HG03354 (cell line): ENCODE measurements at regions not wholly inside any gene's neighbourhood (a gene's known extent, or its start where the extent isn't known, plus 50 kb on each side); places are given as distances from the start of the nearest gene placed in this dataset.
"Not testable (repeated sequence)": the region's sequence is repeated elsewhere in the genome, so short reads cannot be mapped to it uniquely, and the experiment has no call there.

ENCODE experiments used
- ATAC-seq: cut with Tn5 transposase; IDR thresholded peaks from one replicate; pipeline ENCODE4 v1.9.1; 2021; ENCODE audit warnings: mild to moderate bottlenecking; ENCODE audit not compliant: unreplicated experiment, poor library complexity, severe bottlenecking

DNA sequence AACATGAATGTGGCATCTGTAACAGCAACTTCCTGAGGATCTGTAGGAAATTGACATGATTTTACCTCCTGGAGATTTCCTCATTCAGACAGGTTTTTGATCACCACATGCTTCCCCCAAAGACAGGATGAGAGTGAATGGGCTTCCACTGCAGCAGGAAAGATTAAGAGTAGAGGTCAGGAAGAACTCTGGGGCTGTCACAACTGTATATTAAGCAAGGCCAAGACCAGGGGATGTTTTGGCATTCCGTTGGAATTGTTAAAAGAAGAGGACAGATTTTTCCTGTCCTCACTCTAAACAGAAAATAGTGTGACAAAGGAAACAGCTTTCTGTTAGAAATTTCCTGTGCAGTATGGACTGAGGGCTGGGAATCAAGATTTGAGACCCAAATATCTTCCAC, 363.1 kb upstream of the FRG2C start:
- not testable (repeated sequence) for ATAC-seq

DNA sequence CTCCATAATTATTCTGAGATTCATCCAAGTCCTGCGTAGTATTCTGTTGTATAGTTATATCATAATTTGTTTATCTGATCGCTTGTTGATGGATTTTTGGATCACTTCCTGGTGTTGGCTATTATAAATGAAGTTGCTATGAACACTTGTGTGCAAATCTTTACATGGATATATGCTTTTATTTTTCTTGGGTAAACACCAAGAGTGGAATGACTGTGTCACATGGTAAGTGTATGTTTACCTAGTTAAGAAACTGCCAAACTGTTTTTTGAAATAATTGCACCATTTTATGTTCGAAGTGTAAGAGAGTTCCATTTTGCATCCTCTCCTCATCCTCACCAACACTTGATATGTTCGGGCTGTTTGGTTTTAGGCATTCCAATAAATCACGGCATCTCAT, 360.4 kb upstream of the FRG2C start:
- ATAC-seq: no peak

DNA sequence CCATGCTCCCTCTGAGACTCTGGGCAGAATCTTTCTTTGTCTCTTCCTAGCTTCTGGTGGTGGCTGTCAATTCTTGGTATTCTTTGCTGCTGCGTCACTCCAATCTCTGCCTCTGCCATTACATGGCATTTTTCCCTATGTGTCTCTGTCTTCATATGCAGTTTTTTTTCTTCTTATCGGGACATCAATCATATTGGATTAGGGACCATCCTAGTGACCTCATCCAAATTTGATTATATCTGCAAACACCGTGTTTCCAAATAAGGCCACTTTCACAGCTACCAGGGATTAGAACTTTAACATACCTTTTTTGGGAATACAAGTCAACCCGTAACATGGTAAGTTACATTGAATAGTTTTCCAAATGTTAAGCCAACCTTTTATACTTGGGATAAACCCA, 358.2 kb upstream of the FRG2C start:
- no peak for ATAC-seq

DNA sequence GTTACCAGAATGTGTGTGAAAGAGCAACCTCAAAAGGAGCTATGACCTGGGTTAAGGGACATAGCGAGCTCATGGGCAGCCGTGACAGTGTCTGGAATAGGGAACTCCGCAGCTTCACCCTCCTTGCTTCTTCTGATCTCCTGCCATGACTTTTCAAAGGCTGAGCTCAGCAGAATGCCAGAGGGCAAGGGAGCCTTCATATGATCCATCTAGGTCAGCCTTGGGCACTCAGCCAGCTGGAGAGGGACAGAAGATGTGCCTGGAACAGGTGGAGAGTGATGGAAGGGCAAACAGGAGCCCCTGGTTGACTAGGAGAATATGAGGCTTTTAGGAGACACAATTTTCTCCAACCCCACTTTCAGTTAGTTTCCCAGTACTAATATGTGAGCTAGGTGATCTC, 352.8 kb upstream of the FRG2C start:
- ATAC-seq: not testable (repeated sequence)

DNA sequence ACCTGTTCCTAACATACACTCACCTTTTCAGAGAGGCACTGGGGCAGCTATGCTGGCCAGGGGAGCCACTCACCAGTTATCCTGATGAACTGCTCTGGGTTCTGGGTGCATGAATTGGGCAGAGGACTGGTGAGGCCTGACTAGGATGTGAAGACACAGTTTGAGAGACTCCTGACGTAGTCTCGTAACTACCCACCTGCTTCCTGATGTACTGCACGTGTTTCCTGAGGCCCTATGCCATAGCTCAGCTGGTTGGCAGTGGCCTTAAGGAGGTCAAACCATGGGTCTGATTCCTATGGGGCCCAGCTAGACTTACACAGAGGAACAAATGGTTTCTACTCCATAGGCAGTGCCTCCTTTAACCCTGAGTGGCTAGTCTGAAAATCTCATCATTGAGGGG, 351.7 kb upstream of the FRG2C start:
- ATAC-seq: not testable (repeated sequence)

DNA sequence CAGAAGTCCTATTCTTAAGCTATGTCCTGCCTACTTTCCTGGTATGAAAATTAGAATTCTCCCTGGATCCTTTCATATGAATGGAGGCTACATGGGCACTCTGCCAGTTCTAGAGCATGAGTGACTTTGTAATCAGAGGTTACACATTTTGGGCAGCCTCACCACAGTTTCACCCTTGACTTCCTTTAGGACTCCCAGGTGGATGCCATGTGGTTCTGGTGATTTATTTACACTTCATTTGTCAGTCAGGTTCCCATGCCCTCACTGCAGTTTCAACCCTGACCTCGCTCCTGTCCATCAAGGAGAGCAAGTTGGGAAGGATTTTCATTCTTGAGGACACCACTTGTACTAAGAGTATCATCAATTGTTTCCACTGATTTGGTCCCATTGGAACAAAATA, 344.4 kb upstream of the FRG2C start:
- not testable (repeated sequence) for ATAC-seq

DNA sequence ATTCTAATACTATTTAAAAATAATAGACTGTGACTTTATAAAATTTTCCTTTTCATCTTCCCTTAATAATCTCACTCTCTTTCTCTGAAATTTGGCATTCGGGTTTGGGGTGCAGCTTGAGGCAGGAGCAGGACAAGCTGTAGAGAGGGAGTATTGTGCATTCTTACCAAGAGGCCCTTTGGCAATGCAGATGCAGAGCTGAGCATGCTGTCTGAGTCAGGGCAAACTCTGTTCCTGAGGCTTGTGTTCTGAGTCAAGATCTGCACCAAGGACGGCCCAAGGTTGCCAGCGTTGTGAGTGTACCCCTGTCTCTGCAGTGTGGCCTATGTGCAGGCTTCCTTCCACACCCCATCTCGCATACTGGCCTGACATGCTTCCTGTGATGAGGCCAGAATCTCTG, 343.8 kb upstream of the FRG2C start:
- ATAC-seq: no peak

DNA sequence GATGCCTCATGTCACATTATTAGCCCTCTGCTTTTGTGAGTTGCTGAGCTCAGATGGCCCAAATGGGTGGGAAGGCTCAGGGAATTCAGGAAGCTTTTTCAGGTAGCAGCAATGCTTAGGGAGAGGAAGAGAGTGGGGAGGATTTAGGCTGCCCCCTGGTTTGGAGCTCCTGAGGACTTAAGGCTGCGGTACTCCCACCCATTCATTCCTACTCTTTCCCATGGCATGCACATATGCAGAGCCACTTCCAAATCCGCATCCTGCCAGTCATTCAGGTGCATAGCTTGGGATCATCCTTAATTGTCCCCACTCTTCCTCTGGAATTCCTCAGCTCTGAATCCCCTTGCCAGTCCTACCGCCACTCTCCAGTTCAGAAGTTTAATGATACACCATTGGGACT, 343.1 kb upstream of the FRG2C start:
- no peak for ATAC-seq

DNA sequence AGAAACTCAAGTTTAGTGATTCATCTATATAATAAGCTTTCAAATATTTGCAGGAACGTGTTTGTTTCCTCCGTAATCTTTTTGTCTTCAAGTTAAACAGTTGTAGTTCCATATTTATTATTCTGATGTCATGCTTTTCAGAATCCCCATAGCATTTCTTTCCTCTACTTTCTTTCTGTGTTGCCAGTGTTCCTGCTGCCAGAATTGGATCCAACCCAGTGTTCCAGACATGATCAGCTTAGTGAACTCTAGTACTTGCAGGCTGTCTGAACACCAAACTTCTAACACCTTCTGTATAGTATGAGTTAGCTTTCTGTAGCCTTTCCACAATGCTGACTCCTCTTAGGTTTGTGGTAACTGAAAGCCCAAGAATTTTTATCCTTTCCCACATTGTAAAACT, 340.2 kb upstream of the FRG2C start:
- not testable (repeated sequence) for ATAC-seq

DNA sequence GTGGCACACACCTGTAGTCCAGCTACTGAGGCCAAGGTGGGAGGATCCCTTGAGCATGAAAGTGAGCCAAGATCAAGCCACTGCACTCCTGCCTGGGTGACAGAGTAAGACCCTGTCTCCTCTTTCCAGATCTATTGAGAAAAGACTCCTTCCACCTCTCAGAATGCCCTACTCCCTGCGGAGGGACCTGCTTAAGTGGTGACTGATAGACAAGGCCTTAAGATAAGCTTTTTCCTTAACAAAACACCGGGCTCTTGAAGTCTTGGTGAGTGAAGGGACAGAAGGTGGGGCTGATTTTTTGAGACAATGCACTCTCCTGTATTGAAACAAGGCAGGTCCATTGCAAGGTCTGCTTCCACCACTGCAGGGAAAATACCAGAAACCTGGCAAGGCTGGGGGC, 338.4 kb upstream of the FRG2C start:
- ATAC-seq: no peak

DNA sequence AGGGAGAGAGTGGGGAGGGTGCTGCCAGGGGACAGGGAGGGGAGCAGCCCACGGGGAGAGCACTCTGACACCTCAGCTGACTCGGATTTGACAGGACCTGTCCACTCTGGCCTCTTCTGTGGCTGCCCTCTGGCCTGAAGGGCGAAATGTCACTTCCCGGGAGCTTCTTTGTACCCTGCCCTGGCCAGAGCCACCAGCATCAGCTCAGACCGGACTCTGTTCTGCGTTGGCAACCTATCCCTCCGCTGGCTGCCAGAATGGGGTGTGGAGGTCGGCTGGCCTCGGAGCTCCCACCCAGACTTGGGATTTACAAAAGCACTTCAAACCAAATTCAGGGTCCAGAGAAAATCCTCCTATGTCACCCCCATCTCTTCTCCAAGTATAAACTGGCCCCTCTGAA, 336.7 kb upstream of the FRG2C start:
- no peak for ATAC-seq

DNA sequence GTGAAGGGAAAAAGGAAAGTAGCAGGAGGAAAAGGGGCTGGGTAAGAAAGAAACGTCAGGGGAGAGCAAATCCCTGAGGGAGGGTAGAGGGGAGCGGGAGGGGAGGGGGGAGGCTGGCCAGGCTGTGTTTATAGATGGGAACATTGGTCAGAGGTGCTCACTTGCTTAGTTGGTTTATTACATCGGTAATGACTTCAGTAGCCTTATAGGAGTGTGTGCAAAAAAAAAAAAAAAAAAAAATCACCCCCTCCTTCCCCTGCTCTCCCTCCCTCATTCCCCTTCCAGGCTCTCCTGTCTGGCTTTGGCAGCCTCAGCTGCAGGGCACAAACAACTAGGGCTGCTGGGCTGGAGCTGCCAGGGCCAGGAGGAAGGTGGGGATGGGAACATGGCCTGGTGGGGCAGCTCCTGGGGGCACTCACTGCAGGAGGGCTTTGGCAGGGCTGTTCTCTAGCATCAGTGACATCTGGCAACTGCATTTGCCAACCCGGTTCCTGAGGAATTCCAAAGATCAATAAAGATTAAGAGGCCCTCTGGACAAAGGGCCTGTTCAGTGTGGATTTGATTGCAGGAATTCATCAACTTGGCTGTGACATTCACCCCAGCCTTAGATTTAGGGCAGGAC, 334.5 kb upstream of the FRG2C start:
- ATAC-seq: no peak

DNA sequence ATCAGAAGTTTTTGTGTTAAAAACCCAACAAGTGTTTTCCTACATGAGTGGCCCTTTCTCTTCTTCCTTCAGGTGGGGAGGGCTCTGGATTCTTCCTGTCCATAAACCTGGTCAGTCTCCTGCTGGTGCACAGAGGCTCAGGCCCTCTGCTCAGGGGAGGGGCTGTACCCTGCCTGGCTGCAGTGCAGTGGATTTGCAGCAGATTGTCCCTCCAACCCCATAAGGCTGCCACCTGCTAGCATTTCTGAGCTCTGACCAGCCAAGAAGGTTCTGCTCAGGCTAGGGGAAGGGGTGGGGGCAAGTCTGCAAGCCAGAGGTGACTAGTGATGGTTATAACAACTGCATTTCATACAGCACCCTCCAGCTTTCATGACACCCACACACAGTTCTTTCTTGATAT, 333.7 kb upstream of the FRG2C start:
- ATAC-seq: not testable (repeated sequence)

DNA sequence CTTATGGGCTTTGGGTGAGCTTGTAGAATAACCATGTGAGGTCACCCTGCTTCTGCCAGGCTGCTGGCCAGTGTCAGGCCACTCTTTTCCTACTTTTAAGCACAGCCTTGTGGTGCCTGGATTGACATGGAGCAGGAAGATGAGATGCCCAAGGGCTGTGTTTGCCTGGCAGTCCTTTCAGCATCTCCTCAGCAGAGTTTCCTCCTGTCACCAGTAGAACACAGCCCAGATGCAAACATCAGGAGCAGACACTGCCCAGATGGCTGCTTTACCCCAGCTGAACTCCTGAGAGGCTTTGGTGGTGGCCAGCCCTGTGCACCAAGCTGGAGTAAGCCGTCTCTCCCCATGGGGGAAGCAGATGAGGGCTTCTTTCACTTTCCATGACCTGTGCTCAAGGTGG, 332.0 kb upstream of the FRG2C start:
- ATAC-seq: not testable (repeated sequence)

DNA sequence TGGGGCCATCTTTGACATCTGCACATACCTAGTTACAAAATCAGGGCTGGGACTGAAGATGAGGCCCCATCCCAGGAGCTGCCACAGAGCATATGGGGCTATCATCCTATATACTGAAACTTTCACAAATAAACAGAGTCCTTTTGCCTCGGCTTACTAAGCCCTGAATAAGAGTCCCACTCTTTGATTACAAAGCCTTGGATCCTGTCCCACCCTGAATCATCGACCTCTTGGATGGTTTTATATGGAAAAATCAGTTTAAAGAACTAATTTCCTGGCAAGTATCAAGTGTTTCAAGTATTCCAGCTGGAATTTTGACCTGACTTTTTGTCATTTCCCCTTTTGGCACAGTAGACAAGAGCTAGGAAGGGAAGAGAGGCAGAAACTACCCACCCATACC, 331.3 kb upstream of the FRG2C start:
- ATAC-seq: no peak

DNA sequence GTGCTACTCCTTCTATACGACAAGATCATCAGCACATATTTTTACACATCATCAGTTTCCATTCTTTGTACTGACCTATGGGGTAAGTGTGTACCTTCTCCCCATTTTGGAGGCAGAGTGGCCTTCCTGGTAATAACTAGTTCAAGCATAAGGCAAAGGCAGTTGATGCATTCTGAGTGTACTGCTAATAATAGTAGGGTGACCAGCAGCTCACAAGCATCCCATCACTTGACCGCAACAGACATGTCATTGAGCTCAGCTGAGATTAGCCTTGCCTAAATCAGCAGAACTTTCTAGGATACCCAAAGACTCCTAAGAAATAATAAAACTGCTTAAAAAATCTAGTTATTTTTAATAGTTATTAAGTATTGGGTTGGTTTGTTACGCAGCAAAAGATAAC, 329.8 kb upstream of the FRG2C start:
- ATAC-seq: no peak

DNA sequence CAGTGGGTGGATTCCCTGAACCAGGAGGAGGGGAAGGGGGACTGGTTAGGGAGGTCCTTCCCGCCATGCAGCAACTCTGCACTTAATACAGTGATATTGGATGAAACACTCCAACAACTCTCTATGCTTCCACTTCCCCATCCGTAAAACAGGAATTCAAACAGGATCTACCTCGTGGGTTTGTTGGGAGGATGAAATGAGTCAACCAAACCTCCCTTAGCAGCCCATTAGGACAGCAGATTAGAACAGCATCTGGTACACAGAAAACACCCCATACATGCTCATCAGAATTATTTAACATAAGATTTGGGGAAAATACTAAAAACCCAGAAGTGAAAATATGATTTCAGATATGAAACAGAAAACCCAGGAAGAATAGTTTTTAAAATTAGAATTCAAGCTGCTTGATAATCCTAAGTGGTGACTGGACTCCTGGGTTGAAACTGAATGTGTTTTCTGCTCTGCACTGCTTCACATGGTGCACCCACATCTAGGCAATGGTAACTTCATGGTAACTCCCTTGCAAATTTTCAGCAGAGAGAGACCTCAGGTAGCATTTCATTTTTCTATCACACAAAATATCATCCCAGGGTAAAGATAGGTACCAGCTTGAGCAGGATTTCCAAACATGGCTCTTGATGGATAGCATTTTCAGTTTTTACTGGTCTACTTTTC, 326.8 kb upstream of the FRG2C start:
- ATAC-seq: no peak

DNA sequence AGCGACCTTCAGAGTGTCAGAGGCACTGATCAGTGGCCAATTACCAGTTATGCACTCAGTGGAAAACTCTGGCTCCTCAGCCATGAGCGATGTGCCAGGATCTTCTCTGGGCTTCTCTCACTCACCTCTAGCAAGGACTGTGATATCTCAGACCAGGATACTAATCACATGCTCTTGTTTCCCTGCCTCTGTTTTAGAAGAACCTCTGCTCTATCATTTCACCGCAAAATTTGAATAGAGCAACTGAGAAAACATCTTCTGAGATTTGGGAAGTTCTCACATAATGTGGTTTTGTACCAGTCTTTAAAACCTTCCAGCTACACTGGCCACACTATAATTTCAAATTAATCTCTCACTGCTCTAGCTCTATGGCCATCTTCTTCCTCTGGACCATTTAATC, 325.8 kb upstream of the FRG2C start:
- no peak for ATAC-seq

DNA sequence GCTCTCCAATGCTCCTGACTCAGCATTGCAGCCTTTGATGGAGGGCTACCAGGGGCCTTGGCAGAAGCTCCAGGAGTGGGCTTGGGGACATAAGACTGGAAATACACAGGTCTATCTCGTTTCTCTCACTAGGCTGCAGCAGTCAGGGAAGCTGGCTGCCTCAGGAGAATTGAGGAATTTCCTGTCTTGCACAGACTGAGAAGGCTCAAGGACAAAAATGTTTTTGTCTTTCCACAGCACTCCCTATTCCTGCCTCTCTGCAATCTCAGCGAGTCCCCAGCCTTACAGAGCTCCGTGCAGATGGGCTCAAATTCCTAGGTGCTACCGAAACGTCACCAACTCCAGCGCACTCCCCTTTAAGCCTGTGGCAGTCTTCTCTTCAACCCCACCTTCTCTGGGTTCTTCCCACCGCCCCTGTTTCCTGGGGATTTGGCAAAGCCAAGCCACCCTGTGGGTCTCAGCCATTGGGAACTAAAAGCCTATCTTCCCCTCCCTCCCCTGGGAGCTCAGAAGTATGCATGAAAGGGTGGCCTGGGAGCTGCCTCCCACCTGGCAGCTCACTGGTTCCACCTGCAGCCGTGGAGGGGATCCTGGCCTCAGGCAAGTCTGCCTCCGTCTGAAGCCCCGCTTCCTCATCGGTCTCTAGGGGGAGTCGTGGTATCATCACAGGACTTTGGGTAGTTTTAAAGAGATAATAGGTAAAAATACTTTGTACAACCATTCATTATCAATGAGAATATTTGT, 322.6 kb upstream of the FRG2C start:
- ATAC-seq: no peak

DNA sequence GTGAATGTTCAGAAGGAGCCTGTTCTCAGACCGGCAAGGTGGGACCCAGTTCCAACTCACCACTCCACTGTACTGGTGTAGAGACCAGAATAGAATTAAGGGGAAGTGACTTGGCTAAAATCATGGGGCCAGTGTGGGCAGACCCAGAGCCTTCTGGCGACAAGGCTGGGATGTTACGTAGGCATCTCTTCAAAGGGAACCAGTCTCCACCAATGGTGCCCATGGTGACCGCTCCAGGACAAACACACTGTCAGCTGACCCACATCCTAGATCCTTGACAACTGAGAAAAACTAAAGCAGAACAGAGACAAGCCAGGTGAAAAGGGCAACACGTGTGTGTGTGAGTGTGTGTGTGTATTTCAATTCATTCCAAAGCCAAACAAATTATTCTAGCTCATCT, 321.7 kb upstream of the FRG2C start:
- ATAC-seq: no peak

DNA sequence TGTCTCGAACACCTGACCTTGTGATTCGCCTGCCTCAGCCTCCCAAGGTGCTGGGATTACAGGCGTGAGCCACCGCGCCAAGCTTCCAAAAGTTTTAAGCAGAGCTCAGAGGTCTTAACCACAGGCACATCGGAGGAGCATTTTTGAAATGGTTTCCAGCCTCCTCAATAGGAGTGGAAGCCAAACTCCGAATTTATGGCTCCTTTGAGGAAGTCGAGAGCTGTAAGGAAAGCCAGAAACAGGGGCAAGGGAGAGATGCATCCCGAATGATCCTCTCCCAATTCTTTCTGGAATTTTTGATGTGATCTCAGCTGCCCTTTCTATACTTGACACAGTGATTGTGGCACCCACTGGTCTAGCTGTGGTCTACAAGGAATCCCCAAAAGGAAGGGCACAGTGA, 313.6 kb upstream of the FRG2C start:
- not testable (repeated sequence) for ATAC-seq
